GM18870 (cell line): ENCODE measurements at regions not wholly inside any gene's neighbourhood (a gene's known extent, or its start where the extent isn't known, plus 50 kb on each side); places are given as distances from the start of the nearest gene placed in this dataset.
"Not testable (repeated sequence)": the region's sequence is repeated elsewhere in the genome, so short reads cannot be mapped to it uniquely, and the experiment has no call there.

ENCODE experiments used
- ATAC-seq: cut with Tn5 transposase; IDR thresholded peaks from one replicate; pipeline ENCODE4 v1.9.1; 2021; ENCODE audit warnings: moderate library complexity; ENCODE audit not compliant: unreplicated experiment

GRCh38 chr21:28156590-28156989, 836.1 kb downstream of the LTN1 start:
- ATAC-seq: no peak

- no peak for ATAC-seq
These were observed 838.6 kb downstream of the LTN1 start for GRCh38 chr21:28154121-28154520.

- ATAC-seq: no peak
These were observed 839.9 kb downstream of the LTN1 start for GRCh38 chr21:28152732-28153131.

- ATAC-seq: no peak
These were observed 840.9 kb downstream of the LTN1 start for GRCh38 chr21:28151758-28152157.

- ATAC-seq: no peak
These were observed 841.9 kb downstream of the LTN1 start for GRCh38 chr21:28150778-28151177.

- ATAC-seq: no peak
These were observed 844.1 kb downstream of the LTN1 start for GRCh38 chr21:28148400-28149064.

- ATAC-seq: no peak
These were observed 848.0 kb downstream of the LTN1 start for GRCh38 chr21:28144653-28145052.

- no peak for ATAC-seq
These were observed 848.6 kb downstream of the LTN1 start for GRCh38 chr21:28144089-28144488.

- no peak for ATAC-seq
These were observed 850.0 kb downstream of the LTN1 start for GRCh38 chr21:28142697-28143096.

- ATAC-seq: no peak
These were observed 854.4 kb downstream of the LTN1 start for GRCh38 chr21:28138272-28138671.

GRCh38 chr21:28136656-28137255, 855.9 kb downstream of the LTN1 start:
- ATAC-seq: no peak

- ATAC-seq: no peak
These were observed 857.0 kb downstream of the LTN1 start for GRCh38 chr21:28135646-28136045.

- no peak for ATAC-seq
These were observed 859.6 kb downstream of the LTN1 start for GRCh38 chr21:28133116-28133515.

- no peak for ATAC-seq
These were observed 860.0 kb downstream of the LTN1 start for GRCh38 chr21:28132713-28133112.

- ATAC-seq: no peak
These were observed 865.4 kb downstream of the LTN1 start for GRCh38 chr21:28127175-28127785.

GRCh38 chr21:28126521-28127174, 866.0 kb downstream of the LTN1 start:
- no peak for ATAC-seq

GRCh38 chr21:28124541-28124940, 868.1 kb downstream of the LTN1 start:
- no peak for ATAC-seq

GRCh38 chr21:28118570-28118969, 874.1 kb downstream of the LTN1 start:
- ATAC-seq: no peak

GRCh38 chr21:28114986-28115385, 877.7 kb downstream of the LTN1 start:
- ATAC-seq: not testable (repeated sequence)

- no peak for ATAC-seq
These were observed 879.0 kb downstream of the LTN1 start for GRCh38 chr21:28113718-28114117.

- ATAC-seq: no peak
These were observed 880.2 kb downstream of the LTN1 start for GRCh38 chr21:28112511-28112910.

GRCh38 chr21:28111151-28111619, 881.5 kb downstream of the LTN1 start:
- no peak for ATAC-seq
